AG09309 (cell line): ENCODE measurements at regions not wholly inside any gene's neighbourhood (a gene's known extent, or its start where the extent isn't known, plus 50 kb on each side); places are given as distances from the start of the nearest gene placed in this dataset.

ENCODE experiments used
- DNase-seq: peaks from one replicate; pipeline ENCODE4 v3.0.0-alpha.2; 2010; ENCODE audit warnings: low read depth
- H3K4me3 ChIP-seq: 2 replicates; pipeline ENCODE4 v1.5.1; 2011; ENCODE audit warnings: mild to moderate bottlenecking, low read depth, low read length, moderate library complexity; ENCODE audit not compliant: control insufficient read depth
- TF ChIP-seq, protein P1 (sequence below): IDR thresholded peaks from 2 replicates; pipeline ENCODE4 v1.5.1; 2011; ENCODE audit warnings: mild to moderate bottlenecking, low read depth, low read length, inconsistent platforms; ENCODE audit not compliant: insufficient read depth, control insufficient read depth; ENCODE audit errors: missing control alignments

DNA sequence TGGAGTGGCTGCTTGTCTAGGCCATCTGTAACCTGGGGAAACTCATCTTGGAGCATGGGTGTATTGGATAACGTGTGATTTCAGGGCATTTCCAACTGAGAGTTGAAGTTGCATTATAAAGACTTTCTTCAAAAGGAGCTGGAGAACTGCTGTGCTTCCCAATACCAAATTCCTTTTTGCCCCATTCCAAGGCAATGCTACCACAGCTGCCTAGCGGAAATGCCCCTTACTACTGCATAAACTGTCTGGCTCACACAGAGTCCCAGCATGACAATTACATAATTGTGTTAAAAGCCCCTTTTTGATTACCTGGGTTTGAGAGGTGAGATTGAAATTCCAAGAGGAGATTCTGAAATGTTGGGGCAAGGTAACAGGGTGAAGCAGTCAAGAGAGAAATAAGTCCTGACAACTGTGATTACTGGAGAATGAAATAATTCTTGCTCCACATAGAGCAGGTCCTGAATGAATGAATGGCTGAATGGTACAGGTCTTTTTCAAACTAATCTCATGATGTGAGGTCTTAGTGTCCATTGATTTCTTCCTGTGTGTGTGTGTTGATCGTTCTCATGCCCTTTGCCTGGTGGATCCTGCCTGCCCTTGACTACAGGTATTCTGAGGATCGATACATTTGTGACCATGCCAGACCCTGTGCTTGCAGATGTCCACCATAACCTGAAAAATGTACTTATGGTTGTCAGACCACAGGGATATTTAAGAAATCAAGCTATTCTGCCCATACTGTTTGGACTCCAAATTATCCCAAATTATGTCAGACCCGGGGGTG, 386.5 kb downstream of the GRIN2B start:
- no peak for DNase-seq
- H3K4me3 ChIP-seq: no peak overlapping the region
- TF ChIP-seq, protein P1, sequence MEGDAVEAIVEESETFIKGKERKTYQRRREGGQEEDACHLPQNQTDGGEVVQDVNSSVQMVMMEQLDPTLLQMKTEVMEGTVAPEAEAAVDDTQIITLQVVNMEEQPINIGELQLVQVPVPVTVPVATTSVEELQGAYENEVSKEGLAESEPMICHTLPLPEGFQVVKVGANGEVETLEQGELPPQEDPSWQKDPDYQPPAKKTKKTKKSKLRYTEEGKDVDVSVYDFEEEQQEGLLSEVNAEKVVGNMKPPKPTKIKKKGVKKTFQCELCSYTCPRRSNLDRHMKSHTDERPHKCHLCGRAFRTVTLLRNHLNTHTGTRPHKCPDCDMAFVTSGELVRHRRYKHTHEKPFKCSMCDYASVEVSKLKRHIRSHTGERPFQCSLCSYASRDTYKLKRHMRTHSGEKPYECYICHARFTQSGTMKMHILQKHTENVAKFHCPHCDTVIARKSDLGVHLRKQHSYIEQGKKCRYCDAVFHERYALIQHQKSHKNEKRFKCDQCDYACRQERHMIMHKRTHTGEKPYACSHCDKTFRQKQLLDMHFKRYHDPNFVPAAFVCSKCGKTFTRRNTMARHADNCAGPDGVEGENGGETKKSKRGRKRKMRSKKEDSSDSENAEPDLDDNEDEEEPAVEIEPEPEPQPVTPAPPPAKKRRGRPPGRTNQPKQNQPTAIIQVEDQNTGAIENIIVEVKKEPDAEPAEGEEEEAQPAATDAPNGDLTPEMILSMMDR: no peak

DNA sequence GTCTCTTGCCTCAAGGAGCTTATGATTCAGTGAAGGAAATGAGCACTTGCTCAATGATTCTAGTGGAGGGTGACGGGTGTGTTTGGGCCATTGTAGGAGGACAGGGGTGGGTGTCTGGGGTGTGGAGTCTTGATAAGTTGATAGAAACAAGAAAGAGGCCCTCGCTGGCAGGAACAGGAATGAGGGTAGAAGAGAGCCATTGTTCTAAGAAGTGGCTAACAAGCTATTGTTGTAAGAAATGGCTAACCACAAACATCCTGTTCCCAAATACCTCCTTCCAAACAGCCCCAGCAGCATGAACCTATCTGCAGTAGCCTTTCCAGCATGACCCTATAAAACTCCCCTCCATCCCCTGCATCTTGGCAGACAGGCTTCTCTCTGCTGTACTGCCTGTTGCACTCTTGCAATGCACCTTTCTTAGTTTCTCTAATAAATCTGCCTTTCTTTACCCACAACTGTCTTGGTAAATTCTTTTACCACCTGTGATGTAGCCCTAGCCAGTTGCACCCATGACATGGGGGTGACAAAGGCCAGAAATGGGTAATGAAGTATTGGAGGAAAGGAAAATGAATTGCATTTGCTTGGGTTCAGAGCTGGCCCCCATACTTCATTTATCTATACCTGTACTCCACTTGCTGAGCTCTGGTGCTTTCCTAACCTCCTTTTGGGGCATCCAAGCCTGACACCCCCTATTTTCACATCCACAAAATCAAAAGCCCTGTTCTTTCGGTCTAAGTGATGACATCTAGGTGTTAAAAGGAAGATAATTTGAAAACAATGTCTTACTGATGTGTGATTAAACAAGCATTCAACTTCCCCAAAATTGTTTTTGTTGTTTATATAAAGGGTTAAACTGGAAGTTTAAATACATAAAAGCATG, 389.1 kb downstream of the GRIN2B start:
- TF ChIP-seq, protein P1: no peak
- H3K4me3 ChIP-seq: no peak overlapping the region
- no peak for DNase-seq

DNA sequence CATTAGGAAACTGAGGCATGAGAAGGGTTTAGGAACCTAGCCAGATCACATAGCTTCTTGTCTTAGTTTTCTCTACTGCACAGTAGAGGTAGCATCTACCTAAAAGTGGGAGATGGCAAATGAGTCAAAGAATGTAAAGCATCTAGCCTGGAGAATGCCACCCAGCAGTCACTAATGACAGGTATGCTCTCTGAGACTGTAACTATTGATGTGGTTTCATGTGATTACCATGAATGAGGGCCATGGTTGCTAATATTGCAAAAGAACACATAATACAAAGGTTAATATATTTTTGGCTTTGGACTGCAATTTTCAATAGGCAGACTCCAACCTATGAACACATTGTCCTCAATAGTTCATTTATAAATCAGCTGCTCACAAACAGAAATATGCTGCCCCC, 389.9 kb downstream of the GRIN2B start:
- TF ChIP-seq, protein P1: no peak
- H3K4me3 ChIP-seq: no peak overlapping the region
- no peak for DNase-seq

DNA sequence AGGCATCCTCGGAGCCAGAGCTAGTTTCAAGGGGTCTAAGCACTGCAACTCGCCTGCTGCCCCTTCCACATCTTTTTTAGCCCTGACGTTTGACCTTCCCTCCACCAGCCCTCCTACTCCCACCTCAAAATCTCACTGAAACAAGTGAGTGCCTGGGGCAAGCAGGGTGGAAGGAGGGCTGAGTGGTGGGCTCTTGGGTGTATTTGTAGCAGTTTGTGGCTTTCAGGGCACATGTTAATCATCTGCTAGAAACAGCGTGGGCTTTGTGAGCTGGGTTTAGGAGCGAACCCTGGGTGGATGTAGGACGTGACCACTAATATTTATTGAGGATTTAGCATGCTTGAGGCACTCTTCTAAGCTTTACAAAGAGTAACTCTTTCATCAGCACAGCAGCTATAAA, 390.3 kb downstream of the GRIN2B start:
- TF ChIP-seq, protein P1: no peak
- no peak overlapping the region for H3K4me3 ChIP-seq
- DNase-seq: no peak

DNA sequence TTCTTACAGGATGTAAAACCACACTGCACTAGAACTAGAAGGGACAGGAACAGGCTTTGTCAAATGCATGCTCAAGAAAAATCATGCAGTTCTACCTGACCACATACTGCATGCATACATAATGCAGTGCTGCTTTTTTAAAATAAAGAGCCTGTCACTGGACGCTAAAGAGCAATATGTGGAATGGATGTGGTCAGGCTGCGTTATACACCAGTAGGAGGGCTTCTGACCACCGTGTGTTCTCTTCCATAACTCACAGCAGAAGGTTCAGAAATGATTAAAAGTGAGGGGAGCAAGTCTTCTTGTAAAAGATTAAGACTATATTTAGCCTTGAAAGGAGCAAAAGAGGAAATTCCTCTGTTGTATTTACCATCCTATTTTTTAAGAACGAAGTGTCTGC, 392.0 kb downstream of the EMP1 start:
- TF ChIP-seq, protein P1: no peak
- no peak overlapping the region for H3K4me3 ChIP-seq
- DNase-seq: no peak

DNA sequence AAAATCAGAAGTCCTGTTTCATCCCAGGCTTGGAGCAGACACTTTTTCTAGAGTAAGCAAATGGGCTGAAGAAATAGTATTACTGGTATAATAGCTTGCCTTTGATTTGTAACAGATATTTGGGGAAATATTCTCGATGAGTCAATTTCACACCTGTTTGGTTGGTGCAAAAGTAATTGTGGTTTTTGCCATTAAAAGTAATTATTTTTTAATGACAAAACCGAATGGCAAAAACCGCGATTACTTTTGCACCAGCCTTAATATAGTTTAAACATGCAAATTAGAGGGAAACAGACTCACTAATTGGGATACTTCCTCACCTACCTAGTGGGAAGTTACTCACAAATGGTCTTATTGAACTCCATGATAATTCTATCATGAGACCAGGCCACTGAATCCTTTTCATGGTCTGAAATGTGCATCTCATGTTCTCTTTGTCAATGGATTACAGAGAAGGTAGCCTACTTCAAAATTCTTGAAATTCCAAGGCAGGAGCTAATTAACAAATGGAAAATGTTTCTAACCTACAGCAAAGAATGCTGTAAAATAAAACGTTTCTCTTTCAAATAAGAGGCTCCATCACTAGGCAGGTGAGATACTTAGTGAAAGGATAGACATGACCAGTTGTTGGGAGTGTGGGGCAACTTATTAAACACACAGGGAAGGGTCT, 391.3 kb downstream of the EMP1 start:
- no peak for DNase-seq
- no peak overlapping the region for H3K4me3 ChIP-seq

More for the DNA sequence above, 391.3 kb downstream of the EMP1 start:
- TF ChIP-seq, protein P1: no peak
